Psoas muscle (tissue), 7 donors: ENCODE measurements at regions not wholly inside any gene's neighbourhood (a gene's known extent, or its start where the extent isn't known, plus 50 kb on each side); places are given as distances from the start of the nearest gene placed in this dataset.

Source experiments
- ATAC-seq, 4 donors: fragments of 200-7000 bp; cut with Tn5 transposase; one replicate each; pipeline ENCODE4 v1.9.1; 2020; ENCODE audit warnings: moderate library complexity in 3 of 4, mild to moderate bottlenecking in 2 of 4
- DNase-seq, 2 donors: peaks; one replicate each; pipeline ENCODE4 v3.0.0-alpha.2; 2020
- H3K27ac ChIP-seq: fragments of 200-600 bp; one replicate; pipeline ENCODE4 v1.8.0; 2022
- H3K27me3 ChIP-seq, 3 donors: fragments of 200-600 bp in 1 of 3; one replicate each; pipeline versions ENCODE4 v1.6.1 to v1.8.0; 2013 to 2022; ENCODE audit warnings: low read length in 2 of 3, mild to moderate bottlenecking in 2 of 3, moderate library complexity in 1 of 3; ENCODE audit not compliant: insufficient read depth in 3 of 3
- H3K36me3 ChIP-seq, 2 donors: fragments of 200-600 bp in 1 of 2; one replicate each; pipeline versions ENCODE4 v1.6.1 to v1.8.0; 2013 to 2022; ENCODE audit warnings: low read depth in 1 of 2, mild to moderate bottlenecking in 1 of 2, moderate library complexity in 1 of 2; ENCODE audit not compliant: insufficient read depth in 1 of 2
- H3K4me1 ChIP-seq: fragments of 200-600 bp; one replicate; pipeline ENCODE4 v1.8.0; 2022
- H3K4me3 ChIP-seq: fragments of 200-600 bp; one replicate; pipeline ENCODE4 v1.8.0; 2022; ENCODE audit warnings: mild to moderate bottlenecking
- H3K9me3 ChIP-seq: fragments of 200-600 bp; one replicate; pipeline ENCODE4 v1.8.0; 2022
- CTCF ChIP-seq: fragments of 200-600 bp; IDR thresholded peaks from one replicate; pipeline ENCODE4 v1.8.0; 2022; ENCODE audit warnings: antibody characterized with exemption
- WGBS, 3 donors: extraction: QIAGEN DNeasy Blood & Tissue Kit; methylation state at CpG; one replicate each; pipeline versions ENCODE4 v1.1.6 to v1.1.7; 2013; 5-methylcytosine and 5-hydroxymethylcytosine counted together
- intact Hi-C, 2 donors: fragments of 100-400 bp; cut with DNase I; formaldehyde crosslinking; loops; one replicate each; pipeline versions ENCODE4 v1.11.0 to v1.14.2; 2022
- donor health status: healthy with polysubstance abuse.
- donor health status: DM: no; HTN: no; CAD: no; lungs with moderate emphysema.
- donor health status: Bipolar disorder and iron deficiency.
- donor health status: healthy.
- donor health status: DM: yes; HTN: yes; CAD: no.
- donor health status: DM: no; HTN: no; CAD: no.
- donor health status: DM: yes; HTN: yes; CAD: no.

DNA sequence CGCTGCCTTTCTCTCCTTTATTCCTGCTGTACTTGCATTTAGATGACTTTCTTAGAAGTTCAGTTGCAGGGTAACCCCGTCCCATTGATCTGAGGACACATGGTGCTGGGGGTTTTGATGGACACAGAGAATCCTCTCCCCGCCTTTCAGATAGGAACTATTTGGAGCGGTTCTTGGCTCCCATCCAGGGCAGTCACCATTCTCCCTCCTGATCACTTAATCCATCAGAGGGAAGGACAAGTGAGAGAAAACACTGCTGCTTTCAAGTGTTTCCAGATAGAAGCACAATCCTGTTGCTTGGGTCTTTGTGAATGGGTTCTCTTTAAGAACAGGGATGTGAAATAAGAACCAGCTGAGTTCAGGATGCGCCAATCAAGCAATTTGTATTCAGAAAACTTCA, 85.2 kb downstream of the IRX1 start:
- no peak overlapping the region for H3K4me3 ChIP-seq
- peaks cover 0 to 1% (median 0%) of the 10 kb centered on the region in 3 donors for H3K27me3 ChIP-seq
- H3K27ac ChIP-seq, result no peak overlapping the region
- WGBS, 3 donors, result 81 to 84% (median 84%) methylated on average over 5 of the region's 5 CpGs
- no peak for ATAC-seq
- H3K9me3 ChIP-seq, result no peaks in the 10 kb centered on the region
- no peak for TF ChIP-seq CTCF
- no peak for DNase-seq
- no peaks in the 10 kb centered on the region for H3K4me1 ChIP-seq
- intact Hi-C loops, result no loop called here
- no peaks in the 10 kb centered on the region for H3K36me3 ChIP-seq

- Histone ChIP-seq H3K36me3 (no peaks in the 10 kb centered on the region), H3K27ac (no peak overlapping the region), H3K4me1 (no peaks in the 10 kb centered on the region), H3K4me3 (no peak overlapping the region), H3K9me3 (no peaks in the 10 kb centered on the region), H3K27me3 (no peaks in the 10 kb centered on the region)
- DNase-seq, result no peak
- TF ChIP-seq CTCF, result no peak
- no peak for ATAC-seq
- WGBS, 3 donors, result 71 to 78% (median 76%) methylated on average over 13 of the region's 13 CpGs
- intact Hi-C loops, result no loop called here
Measured at GRCh38 chr5:3684118-3684517, 88.5 kb downstream of the IRX1 start.

DNA sequence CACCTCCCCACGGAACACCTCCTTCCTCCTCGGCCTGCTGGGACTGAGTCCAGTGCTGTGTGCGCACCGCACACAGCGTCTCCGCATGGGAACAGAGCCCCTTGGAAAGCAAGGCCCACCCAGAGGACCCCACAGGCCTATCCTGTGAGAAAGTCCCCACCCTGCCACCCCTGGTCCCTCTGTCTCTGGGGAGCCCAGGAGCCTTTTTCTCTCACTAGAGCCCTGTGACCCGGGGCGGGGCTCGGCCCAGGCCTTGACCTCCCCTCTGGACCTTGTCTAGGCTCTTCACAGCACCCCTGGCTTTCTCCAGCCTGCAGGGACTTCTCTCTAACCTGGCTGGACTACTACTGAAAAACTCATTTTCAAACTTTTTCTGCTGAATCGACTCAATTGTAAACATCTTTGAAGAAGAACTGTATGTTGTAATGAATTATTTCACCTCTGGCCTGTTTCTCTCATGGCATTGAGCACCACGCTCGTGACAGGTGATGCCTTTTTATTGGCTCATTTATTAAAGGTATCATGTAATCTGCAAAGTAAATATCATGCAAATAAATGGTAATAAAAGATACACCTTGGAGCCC, 89.2 kb downstream of the IRX1 start:
- H3K9me3 ChIP-seq, result no peaks in the 10 kb centered on the region
- WGBS, 3 donors, result 85 to 89% (median 86%) methylated on average over 12 of the region's 12 CpGs
- ATAC-seq (no peak), DNase-seq (no peak)
- H3K4me3 ChIP-seq, result no peak overlapping the region
- no peaks in the 10 kb centered on the region for H3K36me3 ChIP-seq
- intact Hi-C loops, result no loop called here
- H3K27ac ChIP-seq, result no peak overlapping the region
- TF ChIP-seq CTCF, result no peak
- no peaks in the 10 kb centered on the region for H3K4me1 ChIP-seq
- no peaks in the 10 kb centered on the region for H3K27me3 ChIP-seq

DNA sequence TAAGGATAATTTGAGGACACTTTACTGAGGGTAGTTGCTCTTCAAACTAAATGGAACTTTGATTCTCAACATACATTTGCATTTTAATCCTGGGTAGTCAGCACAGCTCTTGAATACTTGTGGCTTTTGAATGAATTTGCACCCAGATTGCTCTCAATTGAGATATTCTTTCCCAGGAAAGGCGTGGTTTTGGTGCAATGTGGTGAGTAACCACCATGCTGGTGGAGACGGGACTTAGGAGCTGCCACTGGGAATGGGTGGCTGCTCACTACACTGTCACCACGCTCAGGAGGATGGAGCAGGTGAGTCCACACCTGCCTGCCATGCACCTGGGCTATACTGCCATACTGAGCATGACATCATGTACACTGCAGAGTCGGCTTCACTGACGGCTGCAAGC, 99.2 kb downstream of the IRX1 start:
- H3K27me3 ChIP-seq, result no peaks in the 10 kb centered on the region
- DNase-seq (no peak), ATAC-seq (no peak)
- no peak for TF ChIP-seq CTCF
- intact Hi-C loops, result no loop called here
- no peak overlapping the region for H3K27ac ChIP-seq
- WGBS, 3 donors, result 78 to 83% (median 82%) methylated on average over 5 of the region's 5 CpGs
- no peaks in the 10 kb centered on the region for H3K9me3 ChIP-seq
- no peaks in the 10 kb centered on the region for H3K4me1 ChIP-seq
- no peak overlapping the region for H3K4me3 ChIP-seq
- no peaks in the 10 kb centered on the region for H3K36me3 ChIP-seq

GRCh38 chr5:3695818-3696217, 100.2 kb downstream of the IRX1 start:
- DNase-seq, result no peak
- H3K36me3 ChIP-seq, result no peaks in the 10 kb centered on the region
- no peaks in the 10 kb centered on the region for H3K9me3 ChIP-seq
- no peaks in the 10 kb centered on the region for H3K27me3 ChIP-seq
- TF ChIP-seq CTCF, result no peak
- no peak overlapping the region for H3K4me3 ChIP-seq
- ATAC-seq, result no peak
- intact Hi-C loops, result no loop called here
- no peak overlapping the region for H3K27ac ChIP-seq
- H3K4me1 ChIP-seq, result no peaks in the 10 kb centered on the region
- WGBS, 3 donors, result 80 to 84% (median 82%) methylated on average over 2 of the region's 2 CpGs
